ENCODE measurements at regions not wholly inside any gene's neighbourhood (a gene's known extent, or its start where the extent isn't known, plus 50 kb on each side); places are given as distances from the start of the nearest gene placed in this dataset.

DNA sequence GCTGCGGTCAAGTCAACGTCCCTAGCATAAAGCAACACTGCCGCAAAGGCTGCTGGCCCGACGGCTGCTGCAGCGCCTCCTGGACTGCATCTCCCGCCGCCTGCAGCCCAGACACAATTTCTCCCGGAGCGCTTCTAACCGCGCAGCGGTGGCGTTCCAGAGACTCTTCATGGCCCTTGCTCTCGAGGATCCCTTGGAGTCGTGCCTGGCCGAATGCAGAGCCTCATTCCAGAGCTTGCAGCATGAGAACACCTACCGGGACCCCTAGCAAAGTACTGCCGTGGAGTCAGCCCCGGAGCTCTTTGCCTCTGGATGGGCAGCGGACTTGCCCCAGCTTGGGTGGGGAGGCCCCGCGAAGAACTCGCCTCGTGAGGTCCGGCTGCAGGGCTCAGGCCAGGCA, 79.7 kb upstream of the ZNF32 start:
- DNase-seq (ENCODE audit: low read depth), result no peak

DNA sequence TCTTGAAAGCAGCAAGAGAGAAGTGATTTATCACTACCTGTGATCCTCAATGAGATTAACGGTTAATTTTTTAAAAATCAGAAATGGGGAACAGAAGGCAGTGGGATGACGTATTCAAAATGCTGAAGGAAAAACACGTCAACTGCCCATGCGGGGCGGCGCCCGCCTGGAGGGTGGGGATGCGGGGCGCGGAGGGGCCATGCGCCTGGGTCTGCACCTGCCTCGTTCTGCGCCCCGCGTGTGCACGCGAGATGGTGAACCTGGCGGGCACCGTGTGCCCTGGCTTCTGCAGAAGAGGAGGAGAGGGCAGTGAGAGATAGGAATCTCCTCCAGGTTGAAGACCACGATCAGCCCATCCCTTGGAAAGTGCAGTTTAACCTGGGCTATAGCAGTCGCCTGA, 79.3 kb upstream of the ZNF32 start:
- no peak for DNase-seq (ENCODE audit: low read depth)

DNA sequence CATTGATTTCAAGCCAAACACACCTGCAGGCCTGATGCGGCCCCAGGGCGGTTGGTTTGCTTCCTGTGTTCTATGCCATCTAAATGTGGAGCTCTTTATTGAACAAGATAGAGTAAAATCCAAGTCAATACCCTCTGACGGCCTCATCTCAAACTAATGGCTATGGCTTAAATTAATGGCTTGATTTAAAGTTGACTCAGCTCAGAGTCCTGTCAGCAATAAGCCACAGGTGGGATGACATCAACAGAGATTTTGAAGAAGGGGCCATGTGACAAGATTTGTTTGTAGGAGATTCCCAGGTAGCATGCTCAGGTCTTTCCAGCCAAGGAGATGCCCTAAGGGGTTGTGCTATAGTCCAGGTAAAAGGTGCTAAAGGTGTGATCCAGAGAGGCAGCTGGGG, 66.7 kb upstream of the ZNF32 start:
- DNase-seq (ENCODE audit: low read depth), result no peak

DNA sequence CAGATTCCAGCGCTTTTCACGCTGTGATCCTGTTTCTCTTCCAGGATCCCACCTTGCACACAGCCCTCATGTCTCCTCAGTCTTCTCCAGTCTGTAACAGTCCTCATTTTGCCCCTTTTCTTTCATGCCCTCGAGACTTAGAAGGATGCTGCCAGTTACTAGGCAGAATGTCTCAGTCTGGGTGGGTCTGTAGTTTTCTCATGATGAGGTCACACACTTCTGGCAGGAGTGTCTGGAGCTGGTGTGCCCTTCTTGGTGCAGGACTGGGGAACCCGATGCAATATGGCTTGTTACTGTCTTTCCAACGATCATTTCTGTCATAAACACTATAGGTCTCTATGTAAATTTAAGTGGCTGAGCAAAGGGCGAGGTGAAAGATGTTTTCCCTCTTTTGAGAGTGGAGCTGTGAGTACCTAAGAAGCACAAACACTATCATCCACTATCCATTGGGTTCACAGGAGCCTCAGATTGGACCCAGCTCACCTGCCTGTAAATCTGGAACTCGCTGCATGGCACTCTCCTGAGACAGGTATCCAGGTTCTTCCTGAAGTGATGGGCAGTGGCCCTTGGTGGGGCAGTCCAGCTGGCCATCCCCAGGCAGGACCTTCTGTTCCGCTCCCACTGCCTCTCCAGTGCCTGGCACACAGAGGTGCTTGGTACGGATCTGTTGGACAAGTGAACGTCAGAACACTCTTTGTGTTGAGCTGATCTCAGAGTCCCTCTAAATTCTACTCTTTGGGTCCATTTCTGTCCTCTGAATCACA, 64.3 kb upstream of the ZNF32 start:
- DNase-seq (ENCODE audit: low read depth), result no peak

DNA sequence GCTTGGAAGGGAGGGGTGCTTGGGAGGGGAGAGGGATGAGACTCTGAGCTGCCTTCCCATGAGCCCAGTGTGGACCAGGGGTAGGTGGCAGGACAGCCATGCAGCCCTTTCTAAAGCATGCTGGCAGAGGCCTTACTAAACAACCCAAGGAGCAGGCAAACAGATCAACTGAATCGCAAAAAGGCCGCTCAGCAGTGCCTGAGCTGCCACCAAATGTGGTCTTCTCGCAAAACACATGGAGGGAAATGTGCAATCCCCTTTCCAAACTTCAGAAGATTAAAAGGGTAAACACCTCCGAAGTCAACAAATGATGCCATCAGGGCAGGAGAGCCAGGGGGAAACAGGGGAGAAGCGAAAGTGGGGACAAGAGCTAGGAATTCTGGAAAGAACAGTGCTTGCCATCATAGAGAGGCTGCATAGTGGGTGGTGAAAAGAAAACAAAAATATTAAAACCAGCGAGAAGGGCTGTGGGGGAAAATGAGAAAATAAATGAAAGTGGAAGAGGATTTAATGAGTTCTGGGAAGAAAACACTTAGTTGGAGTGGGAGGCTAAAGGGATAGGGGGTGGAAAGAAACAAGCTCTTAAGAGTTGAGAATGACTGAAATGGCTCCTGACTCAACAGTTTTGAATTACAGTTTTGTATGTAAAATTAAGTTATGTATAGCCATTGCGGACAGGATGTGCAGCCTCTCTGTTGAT, 62.2 kb upstream of the ZNF32 start:
- no peak for DNase-seq (ENCODE audit: low read depth)

DNA sequence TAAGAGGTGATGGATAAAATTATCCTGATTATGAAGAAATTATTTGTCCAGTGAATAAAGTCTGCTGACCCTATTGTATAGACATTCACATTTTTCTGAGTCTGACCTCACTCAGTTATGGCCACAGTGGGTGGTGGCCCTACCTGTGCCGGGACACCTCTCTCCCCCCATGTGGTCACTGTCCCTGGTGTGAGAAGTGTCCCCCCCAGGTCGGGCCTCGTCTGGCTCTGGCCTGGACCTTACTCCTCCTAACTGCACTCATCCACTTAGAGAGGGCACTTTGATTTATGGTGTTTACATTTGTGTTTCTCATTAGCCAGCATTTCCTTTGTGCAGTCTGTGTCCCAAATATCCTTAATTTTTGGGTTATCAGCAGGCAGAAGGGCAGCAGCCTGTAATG, 59.6 kb upstream of the ZNF32 start:
- no peak for DNase-seq (ENCODE audit: low read depth)

DNA sequence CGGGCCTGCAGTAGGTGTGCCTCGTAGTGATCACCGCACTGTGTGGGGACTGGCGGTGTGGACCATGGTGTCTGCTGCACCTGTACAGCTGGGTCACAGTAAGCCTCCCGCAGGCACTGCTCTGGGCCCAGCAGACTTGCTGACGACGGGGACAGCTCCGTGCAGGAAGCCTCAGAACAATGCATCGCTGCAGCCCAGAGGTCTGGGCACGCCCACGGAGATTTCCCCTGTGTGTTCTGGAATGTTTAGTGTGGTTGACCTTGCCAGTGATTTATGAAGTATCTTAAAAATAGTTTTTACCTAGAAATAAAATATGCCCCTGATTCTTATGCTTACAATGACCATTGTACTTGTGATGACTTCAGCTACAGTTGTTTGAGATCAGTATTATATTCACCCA, 59.1 kb upstream of the ZNF32 start:
- no peak for DNase-seq (ENCODE audit: low read depth)

DNA sequence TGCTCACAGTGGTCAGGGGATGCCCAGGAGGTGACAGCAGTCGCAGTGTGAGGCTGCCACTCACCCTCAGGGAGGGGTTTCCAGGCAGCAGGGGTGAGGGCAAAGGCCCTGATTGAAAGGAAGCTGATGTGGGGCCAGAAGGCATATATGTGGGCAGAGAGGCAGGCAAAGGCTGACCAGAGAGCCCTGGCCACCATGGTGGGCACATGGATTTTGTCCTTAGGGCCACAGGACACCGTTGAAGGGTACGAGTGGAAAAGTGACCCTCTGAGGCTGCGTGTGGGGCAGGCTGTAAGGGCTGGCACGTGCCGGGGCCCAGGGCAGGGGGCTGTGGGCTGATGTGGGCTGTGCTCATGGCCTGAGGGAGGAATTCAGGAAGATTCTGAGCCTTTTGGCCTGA, 57.5 kb upstream of the ZNF32 start:
- DNase-seq (ENCODE audit: low read depth), result no peak

DNA sequence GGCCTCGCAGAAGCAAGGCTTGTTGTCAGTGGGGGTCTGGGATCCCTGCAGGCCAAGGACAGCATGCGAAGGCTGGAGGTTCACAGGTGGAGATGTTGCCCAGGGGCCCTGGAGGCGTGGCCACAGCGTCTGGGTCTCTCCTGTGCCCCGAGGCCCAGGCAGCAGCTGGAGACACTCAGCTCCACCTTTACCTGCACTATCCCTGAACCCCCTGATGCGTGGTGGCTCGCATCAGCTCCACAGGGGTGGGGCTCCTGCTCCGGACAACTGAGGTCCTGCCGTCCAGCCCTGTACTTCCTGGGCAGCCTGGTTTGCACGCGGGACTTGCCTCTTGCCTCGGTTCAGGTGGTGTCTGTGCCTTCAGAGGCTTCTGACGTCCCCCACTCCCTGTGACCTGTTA, 54.6 kb upstream of the ZNF32 start:
- DNase-seq (ENCODE audit: low read depth), result no peak

DNA sequence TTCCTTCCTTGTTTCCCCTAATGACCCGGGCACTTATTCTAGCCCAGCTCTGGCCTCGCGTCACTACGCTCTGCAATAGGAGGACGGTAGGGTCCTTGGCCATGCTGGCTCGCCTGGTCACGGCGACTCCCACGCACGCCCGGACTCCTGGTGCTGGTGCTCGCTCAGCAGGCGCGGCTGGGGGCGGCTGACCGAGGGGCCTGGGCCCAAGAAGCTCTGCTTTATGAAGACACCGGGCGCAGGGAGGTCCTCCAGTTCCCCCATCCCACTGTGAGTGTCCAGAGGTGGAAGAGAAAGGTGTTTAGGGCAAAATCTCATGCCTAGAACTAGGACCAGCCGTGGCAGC, 54.2 kb upstream of the ZNF32 start:
- DNase-seq (ENCODE audit: low read depth), result no peak

DNA sequence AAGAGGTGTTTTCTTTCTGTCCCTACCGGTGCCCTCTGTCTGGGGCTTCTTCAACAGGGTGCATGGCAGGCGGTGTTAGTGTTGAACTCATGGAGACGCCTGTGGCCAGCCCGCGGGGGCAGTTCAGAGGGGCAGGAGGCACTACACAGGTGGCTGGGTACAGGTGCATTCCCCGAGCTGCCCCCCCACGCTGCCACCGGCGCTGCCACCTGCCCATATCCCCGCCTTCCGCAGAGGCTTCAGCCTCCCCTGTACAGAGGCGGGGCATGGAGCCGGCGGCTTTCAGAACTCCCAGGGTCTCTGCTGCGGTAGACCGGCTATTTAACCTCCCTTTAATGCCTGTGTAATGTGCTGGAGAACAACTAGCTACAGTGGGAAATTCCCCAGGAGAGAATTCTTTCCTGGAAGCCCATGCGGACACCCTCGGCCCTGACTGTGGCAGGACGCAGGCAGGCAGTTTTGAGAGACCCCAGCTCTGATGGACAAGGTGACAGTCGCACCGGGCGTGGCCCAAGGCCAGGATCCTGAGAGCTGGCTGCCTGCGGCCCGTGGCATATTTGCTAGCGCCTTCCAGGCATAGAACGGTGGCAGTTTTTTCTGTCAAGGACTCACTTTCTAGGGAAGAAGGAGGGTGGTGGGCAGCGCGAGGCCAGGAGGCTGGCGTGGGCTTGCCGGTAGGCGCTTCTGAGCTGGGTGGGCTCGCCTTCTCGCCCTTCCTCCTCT, 53.7 kb upstream of the ZNF32 start:
- no peak for DNase-seq (ENCODE audit: low read depth)

DNA sequence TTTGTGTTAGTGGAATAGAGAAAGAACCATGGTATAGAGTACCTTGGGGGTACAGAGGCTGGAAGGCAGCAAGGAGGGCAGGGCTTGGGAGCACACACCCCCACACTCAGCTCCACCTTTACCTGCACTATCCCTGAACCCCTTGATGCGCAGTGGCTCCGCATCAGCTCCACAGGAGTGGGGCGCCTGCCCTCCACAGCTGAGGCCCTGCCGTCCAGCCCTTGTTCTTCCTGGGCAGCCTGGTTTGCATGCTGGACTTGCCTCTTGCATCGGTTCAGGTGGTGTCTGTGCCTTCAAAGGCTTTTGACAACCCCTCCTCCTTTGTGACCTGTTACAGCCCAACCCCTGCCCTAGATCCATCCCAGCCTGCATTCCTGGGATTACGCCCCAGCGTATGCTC, 52.6 kb upstream of the ZNF32 start:
- no peak for DNase-seq (ENCODE audit: low read depth)

DNA sequence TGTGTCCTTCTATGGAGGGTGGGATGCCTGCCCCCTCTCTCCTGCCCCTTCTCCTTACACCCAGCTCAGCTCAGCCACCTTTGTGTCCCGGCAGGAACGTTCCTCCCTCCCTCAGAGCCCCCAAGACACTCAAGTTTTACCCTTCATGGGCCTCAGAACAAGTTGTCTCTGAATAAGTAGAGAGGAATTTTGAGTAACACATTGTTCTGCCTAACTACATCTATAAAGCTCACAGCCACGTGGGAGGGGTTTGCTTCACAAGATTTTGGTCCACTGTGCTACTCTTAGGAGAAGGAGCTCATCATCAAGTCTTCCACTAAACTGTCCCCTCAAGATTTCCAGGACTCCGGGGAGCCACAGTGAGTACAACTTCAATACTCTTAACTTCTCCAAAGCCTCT, 51.6 kb upstream of the ZNF32 start:
- DNase-seq (ENCODE audit: low read depth), result no peak

DNA sequence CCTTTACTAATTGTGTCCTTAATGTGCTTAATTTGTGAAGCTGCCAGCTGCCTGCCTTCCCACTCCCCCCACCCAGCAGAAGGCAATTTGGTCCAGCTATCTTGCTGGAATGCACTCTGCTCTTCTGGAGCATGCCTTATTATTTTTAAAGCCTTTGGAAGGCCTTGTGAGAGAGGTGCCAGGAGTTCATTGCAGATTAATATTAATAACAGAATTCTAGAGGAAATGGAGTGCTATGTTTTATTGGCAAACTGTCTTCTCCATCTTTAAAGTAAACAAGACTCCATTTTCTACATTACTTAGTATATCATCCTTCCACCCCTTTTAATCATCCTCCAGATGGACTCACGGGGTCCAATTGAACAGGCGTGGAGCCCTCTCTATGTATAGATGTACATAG, 50.8 kb upstream of the ZNF32 start:
- DNase-seq (ENCODE audit: low read depth), result no peak
